HL-60 (cell line): ENCODE measurements at regions not wholly inside any gene's neighbourhood (a gene's known extent, or its start where the extent isn't known, plus 50 kb on each side); places are given as distances from the start of the nearest gene placed in this dataset.

Source experiments
- GABPA ChIP-seq: IDR thresholded peaks from 2 replicates; pipeline ENCODE4 v1.6.1; 2012; ENCODE audit warnings: low read depth
- TF ChIP-seq, protein P1 (sequence below): IDR thresholded peaks from one replicate; pipeline ENCODE4 v1.5.1; 2011; ENCODE audit warnings: low read length, control low read depth, inconsistent platforms; ENCODE audit not compliant: insufficient read depth

DNA sequence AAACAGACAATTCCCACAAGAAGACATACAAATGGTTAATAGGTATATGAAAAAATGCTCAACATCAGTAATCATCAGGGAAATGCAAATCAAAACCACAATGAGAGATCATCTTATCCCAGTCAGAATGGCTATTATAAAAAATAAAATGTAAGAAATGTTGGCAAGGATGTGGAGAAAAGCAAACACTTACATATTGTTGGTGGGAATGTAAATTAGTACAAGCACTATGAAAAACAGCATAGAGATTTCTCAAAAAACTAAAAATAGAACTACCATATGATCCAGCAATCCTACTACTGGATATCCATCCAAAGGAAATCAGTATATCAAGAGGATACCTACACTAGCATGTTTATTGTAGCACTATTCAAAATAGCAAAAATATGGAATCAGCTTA is 186.6 kb downstream of the NOL4 start:
- TF ChIP-seq, protein P1, sequence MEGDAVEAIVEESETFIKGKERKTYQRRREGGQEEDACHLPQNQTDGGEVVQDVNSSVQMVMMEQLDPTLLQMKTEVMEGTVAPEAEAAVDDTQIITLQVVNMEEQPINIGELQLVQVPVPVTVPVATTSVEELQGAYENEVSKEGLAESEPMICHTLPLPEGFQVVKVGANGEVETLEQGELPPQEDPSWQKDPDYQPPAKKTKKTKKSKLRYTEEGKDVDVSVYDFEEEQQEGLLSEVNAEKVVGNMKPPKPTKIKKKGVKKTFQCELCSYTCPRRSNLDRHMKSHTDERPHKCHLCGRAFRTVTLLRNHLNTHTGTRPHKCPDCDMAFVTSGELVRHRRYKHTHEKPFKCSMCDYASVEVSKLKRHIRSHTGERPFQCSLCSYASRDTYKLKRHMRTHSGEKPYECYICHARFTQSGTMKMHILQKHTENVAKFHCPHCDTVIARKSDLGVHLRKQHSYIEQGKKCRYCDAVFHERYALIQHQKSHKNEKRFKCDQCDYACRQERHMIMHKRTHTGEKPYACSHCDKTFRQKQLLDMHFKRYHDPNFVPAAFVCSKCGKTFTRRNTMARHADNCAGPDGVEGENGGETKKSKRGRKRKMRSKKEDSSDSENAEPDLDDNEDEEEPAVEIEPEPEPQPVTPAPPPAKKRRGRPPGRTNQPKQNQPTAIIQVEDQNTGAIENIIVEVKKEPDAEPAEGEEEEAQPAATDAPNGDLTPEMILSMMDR, result no peak
- TF ChIP-seq GABPA, result no peak
